Activated CD8-positive, alpha-beta memory T cell treated with anti-CD3 and anti-CD28 coated beads, Interleukin-2, amount 10 ng/mL, durations not matched to agents 7 days and 5 days (primary cell): ENCODE measurements at regions not wholly inside any gene's neighbourhood (a gene's known extent, or its start where the extent isn't known, plus 50 kb on each side); places are given as distances from the start of the nearest gene placed in this dataset.
"Not testable (repeated sequence)": the region's sequence is repeated elsewhere in the genome, so short reads cannot be mapped to it uniquely, and the experiment has no call there.

Experiments
- ATAC-seq: fragments of 150-1000 bp; cut with Tn5 transposase; one replicate; pipeline ENCODE4 v1.10.0; 2021; ENCODE audit warnings: moderate library complexity
- CTCF ChIA-PET: fragments of 350-600 bp; sonication (Branson Sonifier 250); formaldehyde crosslinking; loops from one replicate; lab custom pipeline; 2021; ENCODE audit warnings: antibody characterized with exemption; lab: Charles Lee
- DNase-seq: peaks from one replicate; pipeline ENCODE4 v3.0.0-alpha.2; 2020
- H3K27ac Mint-ChIP-seq: one replicate; pipeline ENCODE4 v1.8.0; 2021; ENCODE audit warnings: mild to moderate bottlenecking, mixed read lengths
- H3K27me3 Mint-ChIP-seq: one replicate; pipeline ENCODE4 v1.8.0; 2021; ENCODE audit warnings: mixed read lengths
- H3K36me3 Mint-ChIP-seq: one replicate; pipeline ENCODE4 v1.8.0; 2021; ENCODE audit warnings: mild to moderate bottlenecking, mixed read lengths
- H3K4me1 Mint-ChIP-seq: one replicate; pipeline ENCODE4 v1.8.0; 2021; ENCODE audit warnings: mixed read lengths
- H3K4me3 Mint-ChIP-seq: one replicate; pipeline ENCODE4 v1.8.0; 2021; ENCODE audit warnings: mild to moderate bottlenecking, moderate library complexity, mixed read lengths
- H3K9me3 Mint-ChIP-seq: one replicate; pipeline ENCODE4 v1.8.0; 2022; ENCODE audit warnings: low read depth, mixed read lengths

DNA sequence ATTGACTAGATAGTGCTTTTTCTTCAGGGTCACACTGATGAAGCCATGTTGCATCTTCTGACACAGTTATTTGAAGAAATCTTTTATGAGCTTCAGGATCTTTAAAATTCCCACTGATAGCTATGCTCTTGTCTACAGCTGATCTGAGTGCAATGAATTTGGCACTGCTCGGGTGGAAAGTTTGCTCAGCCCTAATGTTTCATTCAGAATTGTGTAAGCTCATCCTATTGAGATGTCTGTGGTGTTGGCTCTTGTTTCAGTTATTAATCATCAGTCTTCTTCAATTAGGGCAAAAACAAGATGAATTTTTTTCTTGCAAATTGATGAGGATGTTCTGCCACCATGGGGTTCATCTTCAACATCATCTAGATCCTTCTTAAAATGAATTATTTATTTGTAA is 1387.0 kb upstream of the RAG2 start:
- no peak overlapping the region for H3K27ac Mint-ChIP-seq
- H3K4me1 Mint-ChIP-seq: no peaks in the 10 kb centered on the region
- ATAC-seq (no peak), DNase-seq (no peak)
- peaks cover 5% of the 10 kb centered on the region for H3K9me3 Mint-ChIP-seq
- CTCF ChIA-PET: no interaction called here
- H3K36me3 Mint-ChIP-seq: no peaks in the 10 kb centered on the region
- no peaks in the 10 kb centered on the region for H3K27me3 Mint-ChIP-seq
- no peak overlapping the region for H3K4me3 Mint-ChIP-seq

DNA sequence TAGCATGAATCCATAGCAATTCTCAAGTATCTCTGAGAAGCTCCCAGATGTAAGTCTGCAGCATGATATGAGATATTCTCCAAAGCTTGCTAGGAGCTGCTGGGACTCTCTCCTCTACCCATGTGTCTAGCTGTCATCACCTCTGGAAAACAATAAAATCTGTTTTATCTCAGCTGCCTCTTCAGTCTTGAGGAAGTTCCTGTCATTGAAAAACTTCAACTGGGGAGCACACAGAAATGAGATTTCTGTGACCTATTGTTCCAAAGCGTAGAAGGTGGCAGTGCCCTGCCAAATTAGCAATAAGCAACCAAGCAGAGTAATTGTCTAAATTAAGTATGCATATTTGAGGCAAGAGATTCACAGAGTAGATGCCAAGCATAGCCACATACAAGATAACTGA is 1380.6 kb upstream of the RAG2 start:
- CTCF ChIA-PET: no interaction called here
- no peaks in the 10 kb centered on the region for H3K27me3 Mint-ChIP-seq
- no peaks in the 10 kb centered on the region for H3K4me1 Mint-ChIP-seq
- peaks cover 5% of the 10 kb centered on the region for H3K9me3 Mint-ChIP-seq
- DNase-seq (no peak), ATAC-seq (no peak)
- no peaks in the 10 kb centered on the region for H3K36me3 Mint-ChIP-seq
- no peak overlapping the region for H3K27ac Mint-ChIP-seq
- no peak overlapping the region for H3K4me3 Mint-ChIP-seq

DNA sequence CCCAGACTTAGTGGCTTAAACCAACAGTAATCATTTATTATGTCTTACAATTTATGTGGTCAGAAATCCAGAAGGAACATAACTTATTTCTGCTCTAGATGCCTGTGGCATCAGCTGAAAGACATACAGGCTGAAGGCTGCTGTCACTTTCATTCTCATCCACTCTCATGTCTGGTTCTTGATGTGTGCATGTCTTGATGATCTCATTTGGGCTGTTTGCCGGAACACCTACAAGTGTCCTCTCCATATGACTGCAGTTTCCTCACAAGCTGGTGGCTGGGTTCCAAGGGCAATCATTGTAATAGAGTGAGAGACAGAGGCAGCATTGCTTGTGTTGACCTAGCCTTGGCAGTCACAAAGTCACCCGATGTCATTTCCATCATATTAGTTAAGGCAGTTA is 1375.9 kb upstream of the RAG2 start:
- CTCF ChIA-PET: no interaction called here

DNA sequence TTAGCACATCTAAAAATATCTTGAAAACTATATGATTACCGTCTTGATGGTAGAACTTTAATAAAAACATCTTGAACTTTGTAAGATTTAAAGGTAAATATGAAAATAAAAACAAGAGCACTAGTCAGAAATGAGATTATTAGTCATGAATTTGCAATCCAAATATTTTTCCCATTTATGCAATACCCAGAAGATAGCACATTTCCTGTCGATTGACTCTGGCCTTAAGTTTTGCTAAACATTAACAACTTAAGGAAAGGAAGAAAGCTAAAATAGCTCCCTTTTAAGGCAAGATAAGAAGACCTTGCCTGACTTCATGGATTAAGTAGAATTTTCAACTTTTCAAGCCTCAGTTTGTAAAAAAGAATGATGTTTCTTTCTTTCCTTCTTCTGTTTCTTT is 1374.7 kb upstream of the RAG2 start:
- ATAC-seq: no peak

More for the DNA sequence above, 1375.9 kb upstream of the RAG2 start:
- Mint-ChIP-seq H3K9me3 (peaks cover 9% of the 10 kb centered on the region), H3K27me3 (no peaks in the 10 kb centered on the region), H3K36me3 (no peaks in the 10 kb centered on the region), H3K4me3 (no peak overlapping the region), H3K4me1 (no peaks in the 10 kb centered on the region), H3K27ac (no peak overlapping the region)
- DNase-seq (no peak), ATAC-seq (no peak)

DNA sequence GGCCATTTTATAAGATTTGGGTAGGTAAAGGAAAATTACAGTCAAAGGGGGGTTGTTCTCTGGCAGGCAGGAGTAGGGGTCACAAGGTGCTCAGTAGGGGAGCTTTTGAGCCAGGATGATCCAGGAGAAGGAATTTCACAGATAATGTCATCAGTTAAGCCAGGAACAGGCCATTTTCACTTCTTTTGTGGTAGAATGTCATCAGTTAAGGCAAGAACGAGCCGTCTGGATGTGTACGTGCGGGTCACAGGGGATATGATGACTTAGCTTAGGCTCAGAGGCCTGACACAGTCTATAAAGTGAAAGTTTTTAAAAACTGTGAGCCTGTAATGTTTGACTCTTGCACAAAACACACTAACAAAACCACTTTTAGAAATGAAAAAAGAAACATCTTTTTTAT is 1371.3 kb upstream of the RAG2 start:
- H3K27ac Mint-ChIP-seq, H3K27me3 Mint-ChIP-seq, H3K36me3 Mint-ChIP-seq, CTCF ChIA-PET, H3K4me3 Mint-ChIP-seq, DNase-seq, H3K9me3 Mint-ChIP-seq, ATAC-seq, H3K4me1 Mint-ChIP-seq: not testable (repeated sequence)

More for the DNA sequence above, 1374.7 kb upstream of the RAG2 start:
- no peaks in the 10 kb centered on the region for H3K36me3 Mint-ChIP-seq
- H3K9me3 Mint-ChIP-seq: peaks cover 9% of the 10 kb centered on the region
- DNase-seq: no peak
- H3K27me3 Mint-ChIP-seq: no peaks in the 10 kb centered on the region
- no peak overlapping the region for H3K27ac Mint-ChIP-seq
- no peak overlapping the region for H3K4me3 Mint-ChIP-seq
- CTCF ChIA-PET: no interaction called here
- H3K4me1 Mint-ChIP-seq: no peaks in the 10 kb centered on the region

DNA sequence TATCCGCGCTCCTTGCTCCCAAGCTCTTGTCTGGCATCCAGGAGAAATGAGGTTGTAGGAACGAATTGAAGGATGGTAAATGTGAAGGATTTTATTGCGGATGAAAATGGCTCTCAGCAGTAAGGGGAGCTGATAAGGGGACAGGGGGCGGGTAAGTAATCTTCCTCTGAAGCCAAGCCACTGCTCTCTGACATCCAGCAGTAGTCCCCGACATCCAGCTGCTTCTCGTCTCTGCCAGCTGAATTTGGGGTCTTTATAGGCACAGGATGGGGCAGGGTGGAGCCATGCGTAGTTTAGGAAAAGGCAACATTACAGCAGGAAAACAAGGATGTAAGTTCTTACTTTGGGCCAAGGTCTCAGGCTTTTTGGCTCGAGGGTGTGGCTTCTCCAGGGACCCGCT is 1370.1 kb upstream of the RAG2 start:
- H3K36me3 Mint-ChIP-seq: no peaks in the 10 kb centered on the region
- no peak for ATAC-seq
- no peak overlapping the region for H3K4me3 Mint-ChIP-seq
- H3K4me1 Mint-ChIP-seq: no peaks in the 10 kb centered on the region
- H3K27ac Mint-ChIP-seq: no peak overlapping the region
- CTCF ChIA-PET: no interaction called here
- DNase-seq: no peak
- H3K9me3 Mint-ChIP-seq: peaks cover 9% of the 10 kb centered on the region
- H3K27me3 Mint-ChIP-seq: no peaks in the 10 kb centered on the region

DNA sequence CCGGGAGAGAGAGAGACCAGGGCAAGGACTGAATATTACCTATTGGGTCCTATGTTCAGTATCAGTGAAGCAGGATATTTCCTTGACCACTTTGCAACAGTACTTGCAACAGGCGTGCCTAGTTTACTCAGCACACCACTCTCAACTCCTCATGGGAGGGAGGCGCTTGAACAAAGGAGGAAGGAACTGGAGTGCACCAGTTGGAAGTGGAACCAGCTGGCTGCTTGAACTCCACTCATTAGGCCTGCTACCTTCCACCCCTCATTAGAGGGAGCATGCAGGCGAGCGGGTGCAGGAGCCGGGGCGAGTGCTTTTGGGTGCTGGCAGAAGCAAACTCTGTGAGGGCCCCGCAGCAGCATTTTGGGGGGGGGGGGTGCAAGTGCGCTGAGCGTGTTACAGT is 1369.6 kb upstream of the RAG2 start:
- DNase-seq (no peak), ATAC-seq (no peak)
- H3K9me3 Mint-ChIP-seq: peaks cover 9% of the 10 kb centered on the region
- H3K27ac Mint-ChIP-seq: no peak overlapping the region
- no peaks in the 10 kb centered on the region for H3K4me1 Mint-ChIP-seq
- H3K36me3 Mint-ChIP-seq: no peaks in the 10 kb centered on the region
- CTCF ChIA-PET: no interaction called here
- no peak overlapping the region for H3K4me3 Mint-ChIP-seq
- H3K27me3 Mint-ChIP-seq: no peaks in the 10 kb centered on the region

DNA sequence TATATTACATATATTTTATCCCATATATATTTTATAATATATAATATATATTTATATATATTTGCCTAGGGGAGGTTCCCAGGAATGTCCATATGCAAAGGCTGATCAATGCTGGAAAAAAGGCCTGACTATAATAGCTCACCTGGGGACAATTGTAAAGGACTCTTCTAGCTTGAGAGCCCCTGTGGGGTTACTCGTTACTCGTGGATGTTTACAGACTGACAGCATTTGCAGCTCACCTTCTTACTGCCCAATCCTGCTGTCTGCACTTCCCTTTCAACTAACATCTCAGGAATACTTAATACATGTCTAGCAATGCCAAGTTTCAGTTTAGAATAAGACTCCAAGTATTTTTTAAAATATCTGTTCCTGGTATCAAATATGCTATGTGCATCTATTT is 1365.4 kb upstream of the RAG2 start:
- H3K36me3 Mint-ChIP-seq: no peaks in the 10 kb centered on the region
- H3K4me3 Mint-ChIP-seq: no peak overlapping the region
- CTCF ChIA-PET: no interaction called here

DNA sequence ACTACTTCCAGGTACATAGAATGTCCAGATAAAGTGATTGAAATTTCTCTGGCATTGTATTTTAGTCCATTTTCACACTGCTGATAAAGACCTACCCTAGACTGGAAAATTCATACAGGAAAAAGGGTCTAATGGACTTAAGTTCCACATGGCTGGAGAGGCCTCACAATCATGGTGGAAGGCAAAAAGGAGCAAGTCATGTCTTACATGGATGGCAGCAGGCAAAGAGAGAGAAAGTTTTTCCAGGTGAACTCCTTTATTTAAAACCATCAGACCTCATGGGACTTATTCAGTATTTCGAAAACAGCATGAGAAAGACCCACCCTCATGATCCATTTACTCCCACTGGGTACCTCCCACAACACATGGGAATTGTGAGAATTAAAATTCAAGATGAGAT is 1359.7 kb upstream of the RAG2 start:
- DNase-seq: no peak
- CTCF ChIA-PET: no interaction called here
- no peaks in the 10 kb centered on the region for H3K4me1 Mint-ChIP-seq
- ATAC-seq: no peak
- H3K4me3 Mint-ChIP-seq: no peak overlapping the region
- H3K9me3 Mint-ChIP-seq: peaks cover 16% of the 10 kb centered on the region
- H3K27ac Mint-ChIP-seq: no peak overlapping the region
- H3K27me3 Mint-ChIP-seq: no peaks in the 10 kb centered on the region
- no peaks in the 10 kb centered on the region for H3K36me3 Mint-ChIP-seq

More for the DNA sequence above, 1365.4 kb upstream of the RAG2 start:
- H3K27ac Mint-ChIP-seq: no peak overlapping the region
- ATAC-seq: no peak
- H3K9me3 Mint-ChIP-seq: peaks cover 11% of the 10 kb centered on the region
- H3K27me3 Mint-ChIP-seq: no peaks in the 10 kb centered on the region
- no peak for DNase-seq
- H3K4me1 Mint-ChIP-seq: no peaks in the 10 kb centered on the region

DNA sequence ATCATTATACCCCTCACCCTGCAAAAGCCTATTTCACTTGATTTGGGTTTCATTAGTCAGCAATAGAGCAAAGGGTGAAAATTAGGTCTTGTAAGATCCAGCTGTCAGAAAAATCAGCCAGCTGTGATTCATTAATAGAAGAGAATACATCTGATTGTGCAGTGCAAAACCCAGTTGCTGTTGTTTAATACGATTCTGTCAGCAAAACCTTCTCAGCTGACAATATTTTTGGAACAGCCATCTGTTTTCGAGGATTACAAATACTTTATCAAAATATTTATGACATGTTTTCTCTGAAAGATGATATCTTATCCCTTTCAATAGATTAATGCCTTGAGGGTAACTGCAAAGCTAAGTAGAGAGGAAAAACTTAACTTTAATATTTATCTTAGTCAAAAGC is 1354.0 kb upstream of the RAG2 start:
- Mint-ChIP-seq H3K4me3 (no peak overlapping the region), H3K27me3 (no peaks in the 10 kb centered on the region), H3K27ac (no peak overlapping the region), H3K4me1 (no peaks in the 10 kb centered on the region), H3K36me3 (no peaks in the 10 kb centered on the region), H3K9me3 (peaks cover 7% of the 10 kb centered on the region)
- no peak for ATAC-seq
- DNase-seq: no peak
- CTCF ChIA-PET: no interaction called here

DNA sequence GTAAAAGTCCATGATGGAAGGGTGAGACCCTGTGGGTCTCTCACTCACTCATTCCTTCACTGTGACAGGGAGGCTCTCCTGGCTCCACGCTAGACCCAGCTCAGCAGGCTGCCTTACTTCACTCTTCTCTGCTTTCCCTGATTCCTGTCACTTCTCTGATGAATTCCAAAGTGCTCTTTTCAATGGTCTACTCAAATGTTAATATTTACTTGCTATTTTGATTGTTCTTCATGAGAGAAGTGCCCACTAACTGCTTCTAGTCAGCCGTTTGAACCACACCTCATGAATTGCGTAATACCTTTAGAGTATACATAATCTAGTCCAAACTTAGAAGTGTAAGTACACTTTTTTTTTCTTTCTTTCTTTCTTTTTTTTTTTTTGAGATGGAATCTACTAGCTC is 1350.2 kb upstream of the RAG2 start:
- H3K9me3 Mint-ChIP-seq: no peaks in the 10 kb centered on the region
- no peaks in the 10 kb centered on the region for H3K36me3 Mint-ChIP-seq
- no peak overlapping the region for H3K27ac Mint-ChIP-seq
- no peak overlapping the region for H3K4me3 Mint-ChIP-seq
- no peak for DNase-seq
- H3K27me3 Mint-ChIP-seq: no peaks in the 10 kb centered on the region
- CTCF ChIA-PET: no interaction called here
- ATAC-seq: no peak
- no peaks in the 10 kb centered on the region for H3K4me1 Mint-ChIP-seq

DNA sequence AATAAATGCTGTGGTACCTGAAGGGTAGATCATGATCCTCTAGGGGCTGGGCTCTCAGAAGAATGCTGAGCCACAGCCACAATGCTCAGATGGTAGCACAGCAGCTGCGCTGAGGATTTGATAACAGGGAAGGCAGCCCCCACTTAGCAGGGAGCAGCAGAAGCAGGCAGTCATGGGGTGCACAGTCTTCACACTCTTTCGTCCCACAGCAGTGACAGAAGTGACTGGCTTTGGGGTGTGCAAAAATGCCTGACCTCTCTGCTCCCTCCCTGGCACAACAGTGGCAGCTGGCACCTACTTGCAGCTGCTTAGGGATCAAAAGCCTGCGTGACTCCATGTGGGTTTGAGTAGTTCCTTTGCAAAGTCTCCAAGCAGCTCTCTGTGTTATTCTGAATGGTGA is 1349.8 kb upstream of the RAG2 start:
- Mint-ChIP-seq H3K27ac (no peak overlapping the region), H3K36me3 (no peaks in the 10 kb centered on the region), H3K9me3 (peaks cover 2% of the 10 kb centered on the region), H3K27me3 (no peaks in the 10 kb centered on the region), H3K4me1 (no peaks in the 10 kb centered on the region), H3K4me3 (no peak overlapping the region)
- ATAC-seq (no peak), DNase-seq (no peak)
- CTCF ChIA-PET: no interaction called here

DNA sequence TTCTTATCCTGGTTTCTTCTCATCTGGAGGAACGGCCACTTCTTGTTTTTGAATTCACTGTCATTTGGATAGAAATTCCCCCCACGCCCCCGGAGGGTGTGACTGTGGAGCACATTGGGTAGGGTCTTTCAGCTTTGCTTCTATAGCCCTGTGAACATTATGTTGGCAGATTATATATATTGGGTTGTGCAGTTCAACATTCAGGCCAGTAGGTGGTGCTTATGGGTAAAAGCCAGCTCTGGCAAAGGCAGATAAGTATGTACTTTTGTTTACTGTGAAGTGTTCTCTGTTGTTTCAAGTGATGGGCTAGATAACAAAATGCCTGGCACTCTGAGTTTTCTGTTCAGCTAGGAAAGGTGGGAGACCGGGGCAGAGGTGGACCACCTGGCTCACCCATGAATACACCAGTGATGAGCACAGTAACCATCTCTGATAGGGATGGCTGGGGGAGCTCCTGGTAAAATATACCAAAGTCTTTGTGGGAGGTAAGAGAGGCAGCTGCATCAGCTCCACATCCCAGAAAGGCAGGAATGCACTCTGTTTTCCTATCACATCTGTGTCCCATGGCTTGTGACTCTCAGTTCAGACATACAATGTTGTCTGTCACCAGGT is 1348.2 kb upstream of the RAG2 start:
- ATAC-seq: no peak
- Mint-ChIP-seq H3K27ac (no peak overlapping the region), H3K9me3 (peaks cover 2% of the 10 kb centered on the region), H3K4me3 (no peak overlapping the region), H3K4me1 (no peaks in the 10 kb centered on the region), H3K27me3 (no peaks in the 10 kb centered on the region), H3K36me3 (no peaks in the 10 kb centered on the region)
- CTCF ChIA-PET: interaction anchor here (1.0 to 1.7 kb wide), 4 partner anchors 9 to 1429 kb away, joined by 3 to 8 read pairs (median 4); no protein-coding TSS in a partner anchor
- no peak for DNase-seq

DNA sequence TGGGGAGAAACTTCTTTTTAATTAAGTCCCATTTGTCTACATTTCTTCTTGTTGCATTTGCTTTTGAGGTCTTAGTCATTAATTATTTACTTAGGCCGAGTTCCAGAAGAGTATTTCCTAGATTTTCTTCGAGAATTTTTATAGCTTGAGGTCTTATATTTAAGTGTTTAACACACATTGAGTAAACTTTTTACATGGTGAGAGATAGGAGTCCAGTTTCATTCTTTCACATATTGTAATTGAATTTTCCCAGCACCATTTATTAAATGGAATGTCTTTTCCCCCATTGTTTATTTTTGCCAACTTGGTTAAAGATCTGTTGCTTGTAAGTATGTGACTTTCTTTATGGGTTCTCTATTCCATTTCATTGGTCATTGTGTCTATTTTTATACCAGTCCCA is 1344.0 kb upstream of the RAG2 start:
- ATAC-seq: no peak

More for the DNA sequence above, 1344.0 kb upstream of the RAG2 start:
- H3K36me3 Mint-ChIP-seq: no peaks in the 10 kb centered on the region
- no peak overlapping the region for H3K27ac Mint-ChIP-seq
- CTCF ChIA-PET: no interaction called here
- no peak overlapping the region for H3K4me3 Mint-ChIP-seq
- no peaks in the 10 kb centered on the region for H3K4me1 Mint-ChIP-seq
- H3K9me3 Mint-ChIP-seq: peaks cover 4% of the 10 kb centered on the region
- no peaks in the 10 kb centered on the region for H3K27me3 Mint-ChIP-seq
- DNase-seq: no peak
